Mucosa of descending colon (tissue), 3 donors: ENCODE measurements at regions not wholly inside any gene's neighbourhood (a gene's known extent, or its start where the extent isn't known, plus 50 kb on each side); places are given as distances from the start of the nearest gene placed in this dataset.

Experiments used
- ATAC-seq: fragments of 200-7000 bp; cut with Tn5 transposase; one replicate; pipeline ENCODE4 v1.9.1; 2020; ENCODE audit warnings: mild to moderate bottlenecking, moderate library complexity
- DNase-seq, 3 donors: peaks; one replicate each; pipeline ENCODE4 v3.0.0-alpha.2; 2020
- H3K36me3 ChIP-seq: fragments of 200-600 bp; one replicate; pipeline ENCODE4 v1.8.0; 2021; ENCODE audit warnings: low read depth, mild to moderate bottlenecking
- H3K4me1 ChIP-seq: fragments of 200-600 bp; one replicate; pipeline ENCODE4 v1.8.0; 2021; ENCODE audit warnings: low read depth, mild to moderate bottlenecking
- H3K4me3 ChIP-seq: fragments of 200-600 bp; one replicate; pipeline ENCODE4 v1.8.0; 2021; ENCODE audit warnings: mild to moderate bottlenecking
- H3K9me3 ChIP-seq: fragments of 200-600 bp; one replicate; pipeline ENCODE4 v1.8.0; 2021; ENCODE audit warnings: mild to moderate bottlenecking
- CTCF ChIP-seq: fragments of 200-600 bp; IDR thresholded peaks from one replicate; pipeline ENCODE4 v1.8.0; 2022; ENCODE audit warnings: antibody characterized with exemption, mild to moderate bottlenecking
- intact Hi-C, 2 donors: fragments of 100-400 bp; cut with DNase I in 1 of 2; cut with micrococcal nuclease in 1 of 2; formaldehyde crosslinking; loops; one replicate each; pipeline versions ENCODE4 v1.11.0 to v1.11.1; 2022; cut with DNase I, micrococcal nuclease
- donor health status: DM: no; HTN: no; CAD: no; lungs with moderate emphysema.
- donor health status: DM: no; HTN: no; CAD: no.
- donor health status: DM: no; HTN: yes; CAD: no.

- no peaks in the 10 kb centered on the region for H3K4me1 ChIP-seq
- H3K4me3 ChIP-seq = no peak overlapping the region
- ATAC-seq = no peak
- no peaks in the 10 kb centered on the region for H3K9me3 ChIP-seq
- no peak for TF ChIP-seq CTCF
- no peaks in the 10 kb centered on the region for H3K36me3 ChIP-seq
- no peak for DNase-seq
- intact Hi-C loops = no loop called here
These were observed 56.9 kb upstream of the PDZRN3 start for GRCh38 chr3:73681610-73682009.

- intact Hi-C loops = no loop called here
- Histone ChIP-seq H3K9me3 (no peaks in the 10 kb centered on the region), H3K4me3 (no peak overlapping the region), H3K36me3 (no peaks in the 10 kb centered on the region), H3K4me1 (no peaks in the 10 kb centered on the region)
- DNase-seq (no peak), ATAC-seq (no peak)
- TF ChIP-seq CTCF = no peak
These were observed 56.5 kb upstream of the PDZRN3 start for GRCh38 chr3:73681198-73681597.

DNA sequence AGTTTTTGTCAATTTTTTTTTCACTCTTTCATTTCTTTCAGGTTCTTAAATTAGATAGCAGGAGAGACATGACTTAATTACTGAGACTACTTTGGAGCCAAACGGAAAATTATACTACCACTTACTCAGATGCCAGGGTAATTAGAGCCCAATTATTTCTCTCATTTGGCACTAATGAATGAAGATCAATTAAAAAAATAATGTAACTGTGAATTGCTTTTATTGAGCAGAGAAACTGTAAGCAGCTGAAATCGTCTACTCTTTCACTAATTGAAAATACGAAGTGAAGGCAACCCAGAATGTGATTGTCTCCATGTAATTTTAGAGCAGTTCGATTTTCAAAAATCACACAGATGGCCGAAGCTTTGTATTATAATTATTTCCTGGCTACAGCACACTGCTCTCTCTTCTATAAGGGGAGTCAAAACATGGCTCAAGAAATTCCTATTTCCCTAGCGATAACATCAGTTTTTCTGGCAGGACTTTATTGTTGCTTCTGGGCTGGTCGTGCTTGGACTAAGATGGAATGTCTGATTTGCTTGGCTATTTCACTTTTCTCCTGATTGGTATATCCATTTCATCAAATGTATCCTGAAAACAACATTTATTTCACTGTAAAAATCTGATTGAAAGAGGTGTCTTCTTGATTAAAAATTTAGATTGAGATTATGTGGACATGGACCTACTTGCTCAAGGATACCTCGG lies 55.8 kb upstream of the PDZRN3 start:
- intact Hi-C loops = no loop called here
- no peak overlapping the region for H3K4me3 ChIP-seq
- TF ChIP-seq CTCF = no peak
- ATAC-seq (no peak), DNase-seq (no peak)
- no peaks in the 10 kb centered on the region for H3K36me3 ChIP-seq
- no peaks in the 10 kb centered on the region for H3K9me3 ChIP-seq
- no peaks in the 10 kb centered on the region for H3K4me1 ChIP-seq

DNA sequence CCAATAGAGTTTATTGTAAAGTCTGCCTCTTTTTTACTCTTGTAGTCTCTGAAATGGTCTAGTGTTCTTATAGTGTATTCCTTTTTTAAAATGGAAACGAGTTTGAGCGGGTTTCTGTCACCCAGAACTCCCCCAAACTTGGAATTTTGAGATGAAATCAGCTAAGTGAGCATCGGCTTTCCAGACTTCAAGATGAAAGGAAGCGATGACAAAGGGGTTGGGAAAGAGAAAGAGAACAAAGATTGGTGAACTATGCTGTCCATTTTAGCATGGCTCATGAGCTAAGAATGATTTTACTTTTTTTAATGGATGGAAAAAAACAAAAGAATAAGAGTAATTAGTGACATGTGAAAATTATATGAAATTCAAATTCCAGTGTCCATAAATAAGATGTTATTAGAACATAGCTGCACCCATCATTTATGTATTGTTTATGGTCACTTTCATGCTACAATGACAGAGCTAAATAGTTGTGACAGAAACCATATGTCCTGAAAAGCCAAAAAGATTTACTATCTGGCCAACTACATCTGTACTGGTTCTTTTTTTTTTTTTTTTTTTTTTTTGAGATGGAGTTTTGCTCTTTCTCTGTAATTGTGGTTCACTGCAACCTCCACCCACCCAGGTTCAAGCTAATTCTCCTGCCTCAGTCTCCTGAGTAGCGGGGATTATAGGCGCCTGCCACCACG lies 52.7 kb upstream of the PDZRN3 start:
- Histone ChIP-seq H3K36me3 (no peaks in the 10 kb centered on the region), H3K4me1 (no peaks in the 10 kb centered on the region), H3K4me3 (no peak overlapping the region), H3K9me3 (no peaks in the 10 kb centered on the region)
- TF ChIP-seq CTCF = no peak
- intact Hi-C loops = no loop called here
- ATAC-seq (no peak), DNase-seq (no peak)
